HCT116 (cell line): ENCODE measurements at regions not wholly inside any gene's neighbourhood (a gene's known extent, or its start where the extent isn't known, plus 50 kb on each side); places are given as distances from the start of the nearest gene placed in this dataset.

Experiments
- CTCF ChIP-seq, 3 experiments: fragments of 200-600 bp in 1 of 3; sonication (generic) in 1 of 3; IDR thresholded peaks in 2 of 3; conservative IDR thresholded peaks in 1 of 3; 2 replicates each; pipeline ENCODE4 v1.5.1; 2012 to 2017; ENCODE audit warnings: low read depth in 2 of 3, low read length in 2 of 3, antibody characterized with exemption in 1 of 3, borderline replicate concordance in 1 of 3, control low read depth in 1 of 3, mild to moderate bottlenecking in 1 of 3, mixed read lengths in 1 of 3, mixed run types in 1 of 3, moderate library complexity in 1 of 3; ENCODE audit not compliant: insufficient read depth in 1 of 3
- EZH2 ChIP-seq: fragments of 200-600 bp; sonication (generic); IDR thresholded peaks from 2 replicates; pipeline ENCODE4 v1.6.1; 2017; ENCODE audit warnings: antibody characterized with exemption, mixed run types
- POLR2A ChIP-seq: IDR thresholded peaks from 2 replicates; pipeline ENCODE4 v1.7.0; 2011; ENCODE audit warnings: borderline replicate concordance; ENCODE audit not compliant: insufficient read depth, insufficient read length; ENCODE audit errors: extremely low read depth
- RAD21 ChIP-seq: IDR thresholded peaks from 2 replicates; pipeline ENCODE4 v1.6.1; 2012; ENCODE audit warnings: low read depth, mild to moderate bottlenecking
- SIN3A ChIP-seq: IDR thresholded peaks from 2 replicates; pipeline ENCODE4 v1.6.1; 2012; ENCODE audit warnings: low read depth
- ZBTB33 ChIP-seq: IDR thresholded peaks from 2 replicates; pipeline ENCODE4 v1.6.1; 2011; ENCODE audit warnings: mild to moderate bottlenecking, low read length, moderate library complexity; ENCODE audit not compliant: insufficient replicate concordance; ENCODE audit errors: extremely low read depth
- ZNF274 ChIP-seq: fragments of 200-500 bp; sonication (Bioruptor generic); IDR thresholded peaks from 2 replicates; pipeline ENCODE4 v1.6.1; 2014; ENCODE audit warnings: mild to moderate bottlenecking, low read depth, low read length, inconsistent platforms

- TF ChIP-seq CTCF (IDR thresholded peaks at IDR 0.05 in 2 of 3, conservative IDR thresholded peaks at IDR 0.05 in 1 of 3; ENCODE audit: borderline replicate concordance in 1 of 3, insufficient read depth in 1 of 3, low read depth in 2 of 3, low read length in 2 of 3) (no peak), POLR2A (no peak), RAD21 (no peak), EZH2 (no peak), ZNF274 (no peak), SIN3A (no peak), ZBTB33 (no peak)
Measured at GRCh38 chr11:116172851-116173250, 599.9 kb downstream of the BUD13 start.
